ENCODE measurements at regions not wholly inside any gene's neighbourhood (a gene's known extent, or its start where the extent isn't known, plus 50 kb on each side); places are given as distances from the start of the nearest gene placed in this dataset.

DNA sequence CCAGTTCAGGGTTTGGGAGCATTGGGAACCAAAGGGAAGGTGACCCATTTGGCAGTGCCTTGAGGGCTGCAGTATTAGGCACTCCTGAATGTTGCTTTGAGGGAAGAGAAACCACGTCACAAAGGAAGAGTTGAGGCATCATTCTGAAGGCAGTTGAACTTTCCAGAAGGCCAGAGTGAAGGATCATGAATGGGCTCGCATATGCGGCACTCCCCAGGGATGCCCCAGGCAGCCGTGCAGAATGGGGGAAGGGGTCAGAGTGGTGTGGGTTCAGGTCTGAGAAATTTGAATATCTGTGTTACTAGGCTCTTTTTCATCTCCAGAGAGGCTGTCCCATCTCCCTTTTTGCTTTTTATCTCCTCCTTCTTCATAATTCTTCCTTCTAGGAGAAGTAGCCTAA lies 60.6 kb upstream of the HMHB1 start:
- TF ChIP-seq, protein P1, sequence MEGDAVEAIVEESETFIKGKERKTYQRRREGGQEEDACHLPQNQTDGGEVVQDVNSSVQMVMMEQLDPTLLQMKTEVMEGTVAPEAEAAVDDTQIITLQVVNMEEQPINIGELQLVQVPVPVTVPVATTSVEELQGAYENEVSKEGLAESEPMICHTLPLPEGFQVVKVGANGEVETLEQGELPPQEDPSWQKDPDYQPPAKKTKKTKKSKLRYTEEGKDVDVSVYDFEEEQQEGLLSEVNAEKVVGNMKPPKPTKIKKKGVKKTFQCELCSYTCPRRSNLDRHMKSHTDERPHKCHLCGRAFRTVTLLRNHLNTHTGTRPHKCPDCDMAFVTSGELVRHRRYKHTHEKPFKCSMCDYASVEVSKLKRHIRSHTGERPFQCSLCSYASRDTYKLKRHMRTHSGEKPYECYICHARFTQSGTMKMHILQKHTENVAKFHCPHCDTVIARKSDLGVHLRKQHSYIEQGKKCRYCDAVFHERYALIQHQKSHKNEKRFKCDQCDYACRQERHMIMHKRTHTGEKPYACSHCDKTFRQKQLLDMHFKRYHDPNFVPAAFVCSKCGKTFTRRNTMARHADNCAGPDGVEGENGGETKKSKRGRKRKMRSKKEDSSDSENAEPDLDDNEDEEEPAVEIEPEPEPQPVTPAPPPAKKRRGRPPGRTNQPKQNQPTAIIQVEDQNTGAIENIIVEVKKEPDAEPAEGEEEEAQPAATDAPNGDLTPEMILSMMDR (IDR thresholded peaks at IDR 0.05): no peak
- TF ChIP-seq POLR2AphosphoS5 (IDR thresholded peaks at IDR 0.05): no peak
- no peak for TF ChIP-seq POLR2A (IDR thresholded peaks at IDR 0.05)
- TF ChIP-seq EP300 (IDR thresholded peaks at IDR 0.05): no peak
- Histone ChIP-seq H3K4me1 (no peaks in the 10 kb centered on the region), H3K9me3 (no peaks in the 10 kb centered on the region), H3K4me3 (no peak overlapping the region), H3K36me3 (no peaks in the 10 kb centered on the region), H3K27me3 (no peaks in the 10 kb centered on the region), H3K27ac (no peak overlapping the region)
- DNase-seq: no peak
- 86 to 93% (median 90%) methylated on average over 4 of the region's 4 CpGs for WGBS, 5 donors
- intact Hi-C loops (cut with DNase I; ENCODE audit: low total_unique reads): no loop called here

DNA sequence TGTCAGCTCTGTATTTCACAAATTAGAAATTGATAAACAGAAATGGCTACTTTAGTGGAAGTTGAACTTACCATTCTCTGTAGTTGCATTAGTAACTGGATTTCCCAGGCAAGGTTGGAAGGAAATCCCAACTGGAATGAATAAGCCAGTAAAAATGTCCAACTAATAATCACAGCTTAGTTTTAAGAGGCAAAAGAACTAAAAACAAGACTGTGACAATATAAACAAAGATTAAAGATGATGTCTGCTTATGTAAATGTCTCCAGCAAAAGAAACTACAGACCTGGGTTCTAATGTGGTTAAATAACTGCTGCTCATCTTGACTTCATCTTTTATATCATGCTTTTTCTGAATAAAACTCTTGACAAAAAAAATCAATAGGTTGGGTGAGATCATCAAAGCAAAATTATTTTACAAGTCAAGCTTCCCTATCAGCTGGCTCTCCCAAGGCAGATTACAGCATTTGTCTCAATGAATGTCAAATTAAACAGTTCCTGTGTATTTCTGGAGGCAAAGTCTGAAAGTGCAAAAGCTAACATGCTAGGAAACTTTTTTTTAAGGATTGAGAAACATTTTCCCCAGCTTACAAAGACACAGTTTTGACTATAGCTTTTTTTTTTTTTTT lies 62.3 kb upstream of the HMHB1 start:
- Histone ChIP-seq H3K36me3 (no peaks in the 10 kb centered on the region), H3K4me1 (no peaks in the 10 kb centered on the region), H3K27ac (no peak overlapping the region), H3K9me3 (no peaks in the 10 kb centered on the region), H3K4me3 (no peak overlapping the region), H3K27me3 (peaks cover 0 to 6% (median 0%) of the 10 kb centered on the region in 3 donors)
- peak in 1 of 2 donors; percentile 45 for DNase-seq
- TF ChIP-seq POLR2AphosphoS5 (IDR thresholded peaks at IDR 0.05): no peak
- TF ChIP-seq EP300 (IDR thresholded peaks at IDR 0.05): no peak
- TF ChIP-seq POLR2A (IDR thresholded peaks at IDR 0.05): no peak
- TF ChIP-seq, protein P1 (IDR thresholded peaks at IDR 0.05): no peak
- intact Hi-C loops (cut with DNase I; ENCODE audit: low total_unique reads): no loop called here

- H3K9me3 ChIP-seq: no peaks in the 10 kb centered on the region
- no peak overlapping the region for H3K4me3 ChIP-seq
- peaks cover 0 to 11% (median 5%) of the 10 kb centered on the region in 4 donors for H3K4me1 ChIP-seq
- DNase-seq: no peak
- whole genome bisulfite sequencing, 5 donors: 69 to 88% (median 80%) methylated on average over 1 of the region's 1 CpG
- TF ChIP-seq, protein P1 (IDR thresholded peaks at IDR 0.05): no peak
- TF ChIP-seq POLR2AphosphoS5 (IDR thresholded peaks at IDR 0.05) (no peak), EP300 (IDR thresholded peaks at IDR 0.05) (no peak), POLR2A (IDR thresholded peaks at IDR 0.05) (no peak)
- intact Hi-C loops (cut with DNase I; ENCODE audit: low total_unique reads): no loop called here
- H3K27ac ChIP-seq: no peak overlapping the region
- no peaks in the 10 kb centered on the region for H3K36me3 ChIP-seq
- peaks cover 0 to 6% (median 0%) of the 10 kb centered on the region in 3 donors for H3K27me3 ChIP-seq
Observed at GRCh38 chr5:143748516-143748915, 63.4 kb upstream of the HMHB1 start.

GRCh38 chr5:143742951-143743350 lies 69.0 kb upstream of the HMHB1 start:
- Histone ChIP-seq H3K9me3 (no peaks in the 10 kb centered on the region), H3K4me3 (no peak overlapping the region), H3K4me1 (peaks cover 0 to 19% (median 12%) of the 10 kb centered on the region in 4 donors), H3K27me3 (peaks cover 0 to 13% (median 0%) of the 10 kb centered on the region in 3 donors), H3K27ac (no peak overlapping the region), H3K36me3 (no peaks in the 10 kb centered on the region)
- TF ChIP-seq POLR2A (IDR thresholded peaks at IDR 0.05) (no peak), POLR2AphosphoS5 (IDR thresholded peaks at IDR 0.05) (no peak), EP300 (IDR thresholded peaks at IDR 0.05) (no peak)
- TF ChIP-seq, protein P1 (IDR thresholded peaks at IDR 0.05): no peak
- 58 to 75% (median 66%) methylated on average over 5 of the region's 5 CpGs for WGBS, 5 donors
- intact Hi-C loops (cut with DNase I; ENCODE audit: low total_unique reads): no loop called here
- no peak for DNase-seq
